ENCODE measurements at regions not wholly inside any gene's neighbourhood (a gene's known extent, or its start where the extent isn't known, plus 50 kb on each side); places are given as distances from the start of the nearest gene placed in this dataset.
"Not testable (repeated sequence)": the region's sequence is repeated elsewhere in the genome, so short reads cannot be mapped to it uniquely, and the experiment has no call there.

DNA sequence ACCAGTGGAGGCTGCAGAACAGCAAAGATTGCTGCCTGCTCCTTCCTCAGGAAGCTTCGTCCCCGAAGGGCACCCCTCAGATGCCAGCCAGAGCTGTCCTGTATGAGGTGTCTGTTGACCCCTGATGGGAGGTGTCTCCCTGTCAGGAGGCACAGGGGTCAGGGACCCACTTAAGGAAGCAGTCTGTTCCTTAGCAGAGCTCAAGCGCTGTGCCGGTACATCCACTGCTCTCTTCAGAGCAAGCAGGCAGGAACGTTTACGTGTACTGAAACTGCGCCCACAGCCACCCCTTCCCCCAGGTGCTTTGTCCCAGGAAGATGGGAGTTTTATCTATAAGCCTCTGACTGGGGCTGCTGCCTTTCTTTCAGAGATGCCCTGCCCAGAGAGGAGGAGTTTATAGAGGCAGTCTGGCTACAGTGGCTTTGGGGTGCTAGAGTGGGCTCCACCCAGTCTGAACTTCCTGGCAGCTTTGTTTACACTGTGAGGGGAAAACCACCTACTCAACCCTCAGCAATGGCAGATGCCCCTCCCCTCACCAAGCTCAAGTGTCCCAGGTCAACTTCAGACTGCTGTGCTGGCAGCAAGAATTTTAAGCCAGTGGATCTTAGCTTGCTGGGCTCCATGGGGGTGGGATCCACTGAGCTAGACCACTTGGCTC lies 275.8 kb upstream of the PROX1 start:
- TF ChIP-seq, protein P1, sequence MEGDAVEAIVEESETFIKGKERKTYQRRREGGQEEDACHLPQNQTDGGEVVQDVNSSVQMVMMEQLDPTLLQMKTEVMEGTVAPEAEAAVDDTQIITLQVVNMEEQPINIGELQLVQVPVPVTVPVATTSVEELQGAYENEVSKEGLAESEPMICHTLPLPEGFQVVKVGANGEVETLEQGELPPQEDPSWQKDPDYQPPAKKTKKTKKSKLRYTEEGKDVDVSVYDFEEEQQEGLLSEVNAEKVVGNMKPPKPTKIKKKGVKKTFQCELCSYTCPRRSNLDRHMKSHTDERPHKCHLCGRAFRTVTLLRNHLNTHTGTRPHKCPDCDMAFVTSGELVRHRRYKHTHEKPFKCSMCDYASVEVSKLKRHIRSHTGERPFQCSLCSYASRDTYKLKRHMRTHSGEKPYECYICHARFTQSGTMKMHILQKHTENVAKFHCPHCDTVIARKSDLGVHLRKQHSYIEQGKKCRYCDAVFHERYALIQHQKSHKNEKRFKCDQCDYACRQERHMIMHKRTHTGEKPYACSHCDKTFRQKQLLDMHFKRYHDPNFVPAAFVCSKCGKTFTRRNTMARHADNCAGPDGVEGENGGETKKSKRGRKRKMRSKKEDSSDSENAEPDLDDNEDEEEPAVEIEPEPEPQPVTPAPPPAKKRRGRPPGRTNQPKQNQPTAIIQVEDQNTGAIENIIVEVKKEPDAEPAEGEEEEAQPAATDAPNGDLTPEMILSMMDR (conservative IDR thresholded peaks at IDR 0.05; ENCODE audit: low read length): not testable (repeated sequence)
- not testable (repeated sequence) for TF ChIP-seq EZH2phosphoT487 (IDR thresholded peaks at IDR 0.05; ENCODE audit: borderline replicate concordance, low read depth, low read length)
